ENCODE measurements at regions not wholly inside any gene's neighbourhood (a gene's known extent, or its start where the extent isn't known, plus 50 kb on each side); places are given as distances from the start of the nearest gene placed in this dataset.

GRCh38 chr7:13077466-13077865 lies 390.0 kb downstream of the ARL4A start:
- TF ChIP-seq CTCF (IDR thresholded peaks at IDR 0.05): no peak
- ATAC-seq: no peak
- Histone ChIP-seq H3K27ac (no peak overlapping the region), H3K4me3 (no peak overlapping the region), H3K4me1 (no peaks in the 10 kb centered on the region), H3K36me3 (ENCODE audit: insufficient read depth in 1 of 2, low read depth in 1 of 2) (no peaks in the 10 kb centered on the region), H3K9me3 (no peaks in the 10 kb centered on the region), H3K27me3 (ENCODE audit: insufficient read depth in 3 of 3, low read length in 2 of 3) (no peaks in the 10 kb centered on the region)
- 87 to 94% (median 90%) methylated on average over 3 of the region's 3 CpGs for WGBS, 3 donors
- DNase-seq: no peak
- intact Hi-C loops (cut with DNase I): no loop called here

GRCh38 chr7:13078105-13078504 lies 390.7 kb downstream of the ARL4A start:
- no peak overlapping the region for H3K4me3 ChIP-seq
- DNase-seq (no peak), ATAC-seq (no peak)
- H3K9me3 ChIP-seq: no peaks in the 10 kb centered on the region
- H3K27ac ChIP-seq: no peak overlapping the region
- no peak for TF ChIP-seq CTCF (IDR thresholded peaks at IDR 0.05)
- intact Hi-C loops (cut with DNase I): no loop called here
- no peaks in the 10 kb centered on the region for H3K4me1 ChIP-seq
- H3K27me3 ChIP-seq (ENCODE audit: insufficient read depth in 3 of 3, low read length in 2 of 3): no peaks in the 10 kb centered on the region
- no peaks in the 10 kb centered on the region for H3K36me3 ChIP-seq (ENCODE audit: insufficient read depth in 1 of 2, low read depth in 1 of 2)
- WGBS, 3 donors: 54 to 70% (median 62%) methylated on average over 3 of the region's 3 CpGs

GRCh38 chr7:13090959-13091358 lies 403.5 kb downstream of the ARL4A start:
- no peaks in the 10 kb centered on the region for H3K9me3 ChIP-seq
- H3K4me3 ChIP-seq: no peak overlapping the region
- TF ChIP-seq CTCF (IDR thresholded peaks at IDR 0.05): no peak
- no peaks in the 10 kb centered on the region for H3K36me3 ChIP-seq (ENCODE audit: insufficient read depth in 1 of 2, low read depth in 1 of 2)
- intact Hi-C loops (cut with DNase I): no loop called here
- no peak overlapping the region for H3K27ac ChIP-seq
- ATAC-seq (no peak), DNase-seq (no peak)
- no peaks in the 10 kb centered on the region for H3K27me3 ChIP-seq (ENCODE audit: insufficient read depth in 3 of 3, low read length in 2 of 3)
- no peaks in the 10 kb centered on the region for H3K4me1 ChIP-seq
- WGBS, 3 donors: 84 to 88% (median 88%) methylated on average over 1 of the region's 1 CpG

- Histone ChIP-seq H3K4me3 (no peak overlapping the region), H3K4me1 (no peaks in the 10 kb centered on the region), H3K27ac (no peak overlapping the region), H3K36me3 (ENCODE audit: insufficient read depth in 1 of 2, low read depth in 1 of 2) (no peaks in the 10 kb centered on the region), H3K27me3 (ENCODE audit: insufficient read depth in 3 of 3, low read length in 2 of 3) (no peaks in the 10 kb centered on the region), H3K9me3 (no peaks in the 10 kb centered on the region)
- DNase-seq (no peak), ATAC-seq (no peak)
- 65 to 78% (median 69%) methylated on average over 4 of the region's 4 CpGs for WGBS, 3 donors
- TF ChIP-seq CTCF (IDR thresholded peaks at IDR 0.05): no peak
- intact Hi-C loops (cut with DNase I): no loop called here
These were observed 404.7 kb downstream of the ARL4A start for GRCh38 chr7:13091974-13092707.

- Histone ChIP-seq H3K4me1 (no peaks in the 10 kb centered on the region), H3K36me3 (ENCODE audit: insufficient read depth in 1 of 2, low read depth in 1 of 2) (no peaks in the 10 kb centered on the region), H3K27ac (no peak overlapping the region), H3K4me3 (no peak overlapping the region), H3K27me3 (ENCODE audit: insufficient read depth in 3 of 3, low read length in 2 of 3) (no peaks in the 10 kb centered on the region), H3K9me3 (no peaks in the 10 kb centered on the region)
- ATAC-seq (no peak), DNase-seq (no peak)
- TF ChIP-seq CTCF (IDR thresholded peaks at IDR 0.05): no peak
- intact Hi-C loops (cut with DNase I): no loop called here
- 89 to 94% (median 90%) methylated on average over 2 of the region's 2 CpGs for WGBS, 3 donors
These were observed 405.2 kb downstream of the ARL4A start for GRCh38 chr7:13092708-13093005.

Data from psoas muscle (tissue), 7 donors.